Kidney tubule cell (primary cell): ENCODE measurements at regions not wholly inside any gene's neighbourhood (a gene's known extent, or its start where the extent isn't known, plus 50 kb on each side); places are given as distances from the start of the nearest gene placed in this dataset.
A peak's percentile ranks its signal among the peaks of the same experiment; 100 is the strongest.

Experiments
- DNase-seq: peaks from one replicate; pipeline ENCODE4 v3.0.0-alpha.2; 2018; ENCODE audit warnings: low spot score

- no peak for DNase-seq
These were observed 90.0 kb downstream of the FAM174B start for GRCh38 chr15:92565351-92566125.

- no peak for DNase-seq
These were observed 93.8 kb downstream of the FAM174B start for GRCh38 chr15:92561754-92562153.

- no peak for DNase-seq
These were observed 102.3 kb downstream of the FAM174B start for GRCh38 chr15:92553317-92553716.

- no peak for DNase-seq
These were observed 109.6 kb downstream of the FAM174B start for GRCh38 chr15:92545996-92546395.

- DNase-seq = no peak
These were observed 114.0 kb downstream of the FAM174B start for GRCh38 chr15:92541291-92542200.

GRCh38 chr15:92538115-92538514 is 117.5 kb downstream of the FAM174B start:
- no peak for DNase-seq

GRCh38 chr15:92533298-92533697 is 122.3 kb downstream of the FAM174B start:
- no peak for DNase-seq

GRCh38 chr15:92531406-92531805 is 124.2 kb downstream of the FAM174B start:
- DNase-seq = no peak

- no peak for DNase-seq
These were observed 126.8 kb downstream of the FAM174B start for GRCh38 chr15:92528736-92529135.

- DNase-seq = no peak
These were observed 128.4 kb downstream of the FAM174B start for GRCh38 chr15:92527197-92527596.

GRCh38 chr15:92525758-92526245 is 129.8 kb downstream of the FAM174B start:
- no peak for DNase-seq

GRCh38 chr15:92524874-92525565 is 130.6 kb downstream of the FAM174B start:
- DNase-seq = no peak

GRCh38 chr15:92524161-92524560 is 130.5 kb downstream of the ST8SIA2 start:
- DNase-seq = peak; percentile 63

- no peak for DNase-seq
These were observed 129.5 kb downstream of the ST8SIA2 start for GRCh38 chr15:92523176-92523575.

GRCh38 chr15:92521624-92522008 is 127.9 kb downstream of the ST8SIA2 start:
- DNase-seq = peak; percentile 71

GRCh38 chr15:92520914-92521623 is 127.4 kb downstream of the ST8SIA2 start:
- peak; percentile 29 for DNase-seq

- no peak for DNase-seq
These were observed 126.0 kb downstream of the ST8SIA2 start for GRCh38 chr15:92519709-92520108.
